ENCODE measurements at regions not wholly inside any gene's neighbourhood (a gene's known extent, or its start where the extent isn't known, plus 50 kb on each side); places are given as distances from the start of the nearest gene placed in this dataset.

DNA sequence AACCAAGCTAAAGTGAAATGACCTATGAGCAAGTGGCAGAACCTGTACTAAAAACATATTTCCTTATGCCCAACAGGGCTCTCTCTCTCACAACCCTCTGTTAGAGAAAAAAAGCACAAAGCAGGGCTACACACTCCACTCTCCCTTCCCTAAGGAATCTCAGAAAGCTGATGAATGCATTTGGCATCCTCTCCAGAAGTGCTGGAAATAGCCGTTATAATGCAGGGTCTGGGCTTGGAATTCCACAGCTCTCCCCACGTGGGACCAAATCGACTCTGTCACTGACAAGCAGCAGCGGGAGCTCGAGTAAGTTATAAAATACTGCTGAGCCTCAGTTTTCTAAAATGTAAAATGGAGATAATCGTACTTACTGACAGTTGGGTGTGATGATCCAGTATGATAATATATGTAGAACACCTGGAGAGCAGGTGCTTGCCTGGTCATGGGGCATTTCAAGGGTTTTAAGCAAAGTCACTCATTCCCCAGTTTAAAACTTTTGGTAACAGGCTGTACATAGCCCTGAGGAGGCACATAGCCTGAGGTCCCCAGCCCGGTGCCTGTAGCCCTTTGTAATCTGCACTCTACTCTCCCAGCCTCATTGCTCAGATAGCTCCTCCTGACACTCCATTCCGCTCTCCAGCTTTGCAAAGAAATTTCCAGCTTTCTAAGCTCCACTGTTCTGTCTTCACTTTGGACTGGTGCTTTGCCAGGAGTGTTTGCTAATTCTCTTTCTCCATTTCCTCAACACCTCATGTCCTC, 175.6 kb upstream of the DAB1 start:
- Histone ChIP-seq H3K4me1 (no peaks in the 10 kb centered on the region), H3K27ac (no peak overlapping the region), H3K9ac (no peak overlapping the region), H3K9me3 (ENCODE audit: control insufficient read depth, low read length) (no peaks in the 10 kb centered on the region), H3K27me3 (ENCODE audit: control insufficient read depth, insufficient read depth, low read length) (no peaks in the 10 kb centered on the region), H3K36me3 (ENCODE audit: control insufficient read depth, insufficient read depth, low read length) (no peaks in the 10 kb centered on the region), H3K4me3 (ENCODE audit: low read depth, low read length) (no peak overlapping the region), H3K79me2 (no peaks in the 10 kb centered on the region), H3K4me2 (ENCODE audit: low read length) (no peak overlapping the region), H2AFZ (no peak overlapping the region)
- no peak for TF ChIP-seq CTCF (IDR thresholded peaks at IDR 0.05)

DNA sequence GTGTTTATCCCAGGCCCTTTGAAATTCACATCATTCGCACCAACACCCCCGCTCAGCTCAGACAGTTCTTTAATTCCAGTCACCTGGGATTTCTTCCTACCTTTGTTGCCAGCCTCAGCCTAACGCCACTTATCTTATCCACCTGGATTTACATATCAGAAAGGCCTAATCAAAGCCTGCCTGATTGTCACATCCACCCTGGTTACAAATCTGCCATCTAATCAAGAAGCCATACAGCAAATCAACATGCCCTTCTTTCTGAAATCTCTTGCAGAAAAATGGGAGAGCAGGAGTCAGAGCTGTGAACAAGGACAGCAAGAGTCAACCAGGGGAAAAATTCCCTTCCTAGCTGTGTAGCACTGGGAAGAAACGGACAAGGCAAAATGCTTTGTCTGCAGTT, 173.2 kb upstream of the DAB1 start:
- H2AFZ ChIP-seq: no peak overlapping the region
- no peaks in the 10 kb centered on the region for H3K9me3 ChIP-seq (ENCODE audit: control insufficient read depth, low read length)
- no peaks in the 10 kb centered on the region for H3K79me2 ChIP-seq
- no peak for TF ChIP-seq CTCF (IDR thresholded peaks at IDR 0.05)
- H3K4me3 ChIP-seq (ENCODE audit: low read depth, low read length): no peak overlapping the region
- H3K9ac ChIP-seq: no peak overlapping the region
- no peaks in the 10 kb centered on the region for H3K36me3 ChIP-seq (ENCODE audit: control insufficient read depth, insufficient read depth, low read length)
- no peak overlapping the region for H3K27ac ChIP-seq
- H3K4me1 ChIP-seq: no peaks in the 10 kb centered on the region
- H3K4me2 ChIP-seq (ENCODE audit: low read length): no peak overlapping the region
- no peaks in the 10 kb centered on the region for H3K27me3 ChIP-seq (ENCODE audit: control insufficient read depth, insufficient read depth, low read length)

GRCh38 chr1:57594002-57594401, 170.1 kb upstream of the DAB1 start:
- H3K4me3 ChIP-seq (ENCODE audit: low read depth, low read length): no peak overlapping the region

DNA sequence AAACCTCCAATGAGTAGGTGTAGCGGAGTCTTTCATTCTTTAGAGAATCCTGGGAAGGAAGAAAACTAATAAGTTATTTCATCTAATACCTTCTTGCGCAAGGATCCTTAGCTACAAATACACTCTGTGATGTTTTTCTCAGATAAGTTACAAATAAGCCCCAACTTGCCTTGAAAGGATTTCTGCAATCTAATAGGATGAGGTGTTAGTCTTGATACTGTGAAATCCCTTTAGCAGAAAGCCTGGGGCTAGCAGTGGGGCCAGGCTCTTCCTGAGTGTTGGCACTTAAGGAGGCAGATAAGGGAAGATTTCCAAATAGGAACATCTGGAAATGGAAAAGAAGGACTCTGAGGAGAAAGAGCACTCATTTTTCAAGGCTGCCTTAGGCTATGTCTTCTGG, 168.0 kb upstream of the DAB1 start:
- H3K27me3 ChIP-seq (ENCODE audit: control insufficient read depth, insufficient read depth, low read length): no peaks in the 10 kb centered on the region
- no peak overlapping the region for H3K4me2 ChIP-seq (ENCODE audit: low read length)
- no peaks in the 10 kb centered on the region for H3K36me3 ChIP-seq (ENCODE audit: control insufficient read depth, insufficient read depth, low read length)
- H3K79me2 ChIP-seq: no peaks in the 10 kb centered on the region
- no peak overlapping the region for H3K4me3 ChIP-seq (ENCODE audit: low read depth, low read length)
- no peak for TF ChIP-seq CTCF (IDR thresholded peaks at IDR 0.05)
- no peaks in the 10 kb centered on the region for H3K4me1 ChIP-seq
- H3K9ac ChIP-seq: no peak overlapping the region
- no peak overlapping the region for H3K27ac ChIP-seq
- H3K9me3 ChIP-seq (ENCODE audit: control insufficient read depth, low read length): no peaks in the 10 kb centered on the region
- no peak overlapping the region for H2AFZ ChIP-seq

More at GRCh38 chr1:57594002-57594401, 170.1 kb upstream of the DAB1 start:
- Histone ChIP-seq H3K9ac (no peak overlapping the region), H3K27me3 (ENCODE audit: control insufficient read depth, insufficient read depth, low read length) (no peaks in the 10 kb centered on the region), H3K9me3 (ENCODE audit: control insufficient read depth, low read length) (no peaks in the 10 kb centered on the region), H3K27ac (no peak overlapping the region), H3K4me1 (no peaks in the 10 kb centered on the region), H3K79me2 (no peaks in the 10 kb centered on the region), H2AFZ (no peak overlapping the region), H3K36me3 (ENCODE audit: control insufficient read depth, insufficient read depth, low read length) (no peaks in the 10 kb centered on the region), H3K4me2 (ENCODE audit: low read length) (no peak overlapping the region)
- TF ChIP-seq CTCF (IDR thresholded peaks at IDR 0.05): no peak

- Histone ChIP-seq H3K79me2 (no peaks in the 10 kb centered on the region), H3K4me1 (no peaks in the 10 kb centered on the region), H3K36me3 (ENCODE audit: control insufficient read depth, insufficient read depth, low read length) (no peaks in the 10 kb centered on the region), H3K4me2 (ENCODE audit: low read length) (no peak overlapping the region), H3K4me3 (ENCODE audit: low read depth, low read length) (no peak overlapping the region), H3K9me3 (ENCODE audit: control insufficient read depth, low read length) (no peaks in the 10 kb centered on the region), H2AFZ (no peak overlapping the region), H3K9ac (no peak overlapping the region), H3K27me3 (ENCODE audit: control insufficient read depth, insufficient read depth, low read length) (no peaks in the 10 kb centered on the region), H3K27ac (no peak overlapping the region)
- TF ChIP-seq CTCF (IDR thresholded peaks at IDR 0.05): no peak
Observed at GRCh38 chr1:57590978-57591377, 167.1 kb upstream of the DAB1 start.

All from parathyroid adenoma (tissue), 2 donors.